Esophagus muscularis mucosa (tissue), 4 donors: ENCODE measurements at regions not wholly inside any gene's neighbourhood (a gene's known extent, or its start where the extent isn't known, plus 50 kb on each side); places are given as distances from the start of the nearest gene placed in this dataset.

Experiments
- EP300 ChIP-seq: sonication (generic); formaldehyde crosslinking; IDR thresholded peaks from one replicate; pipeline ENCODE4 v1.6.1; 2017; ENCODE audit warnings: antibody characterized with exemption
- POLR2A ChIP-seq: fragments of 450-650 bp; IDR thresholded peaks from one replicate; pipeline ENCODE4 v1.6.1; 2017; ENCODE audit warnings: antibody characterized with exemption, moderate library complexity, mild to moderate bottlenecking, low read depth
- POLR2AphosphoS5 ChIP-seq, 2 donors: sonication (generic); formaldehyde crosslinking; IDR thresholded peaks; one replicate each; pipeline ENCODE4 v1.6.1; 2017; ENCODE audit warnings: antibody characterized with exemption in 2 of 2
- TF ChIP-seq, protein P1 (sequence below), 3 experiments: fragments of 200-600 bp in 2 of 3; fragments of 450-650 bp in 1 of 3; sonication (generic) in 2 of 3; IDR thresholded peaks; one replicate each; pipeline ENCODE4 v1.5.1; 2017 to 2019; ENCODE audit warnings: antibody characterized with exemption in 3 of 3, mild to moderate bottlenecking in 2 of 3, moderate library complexity in 1 of 3

DNA sequence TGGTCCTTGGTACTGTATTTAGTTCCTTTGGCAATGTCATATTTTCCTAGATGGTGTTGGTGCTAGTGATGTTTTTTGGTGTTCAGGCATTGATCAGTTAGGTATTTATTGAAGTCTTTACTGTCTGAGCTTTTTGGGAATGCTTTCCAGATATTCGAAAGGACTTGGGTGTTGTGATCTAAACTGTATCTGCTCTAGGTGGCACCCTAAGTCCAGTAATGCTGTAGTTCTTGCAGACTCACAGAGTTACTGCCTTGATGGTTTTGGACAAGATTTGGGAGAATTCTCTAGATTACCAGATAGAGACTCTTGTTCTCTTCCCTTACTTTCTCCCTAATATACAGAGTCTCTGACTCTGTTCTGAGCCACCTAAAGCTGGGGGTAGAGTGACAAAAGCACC, 513.6 kb upstream of the PITX2 start:
- TF ChIP-seq POLR2A (no peak), EP300 (no peak), POLR2AphosphoS5 (IDR thresholded peaks at IDR 0.05) (no peak)
- TF ChIP-seq, protein P1, sequence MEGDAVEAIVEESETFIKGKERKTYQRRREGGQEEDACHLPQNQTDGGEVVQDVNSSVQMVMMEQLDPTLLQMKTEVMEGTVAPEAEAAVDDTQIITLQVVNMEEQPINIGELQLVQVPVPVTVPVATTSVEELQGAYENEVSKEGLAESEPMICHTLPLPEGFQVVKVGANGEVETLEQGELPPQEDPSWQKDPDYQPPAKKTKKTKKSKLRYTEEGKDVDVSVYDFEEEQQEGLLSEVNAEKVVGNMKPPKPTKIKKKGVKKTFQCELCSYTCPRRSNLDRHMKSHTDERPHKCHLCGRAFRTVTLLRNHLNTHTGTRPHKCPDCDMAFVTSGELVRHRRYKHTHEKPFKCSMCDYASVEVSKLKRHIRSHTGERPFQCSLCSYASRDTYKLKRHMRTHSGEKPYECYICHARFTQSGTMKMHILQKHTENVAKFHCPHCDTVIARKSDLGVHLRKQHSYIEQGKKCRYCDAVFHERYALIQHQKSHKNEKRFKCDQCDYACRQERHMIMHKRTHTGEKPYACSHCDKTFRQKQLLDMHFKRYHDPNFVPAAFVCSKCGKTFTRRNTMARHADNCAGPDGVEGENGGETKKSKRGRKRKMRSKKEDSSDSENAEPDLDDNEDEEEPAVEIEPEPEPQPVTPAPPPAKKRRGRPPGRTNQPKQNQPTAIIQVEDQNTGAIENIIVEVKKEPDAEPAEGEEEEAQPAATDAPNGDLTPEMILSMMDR (IDR thresholded peaks at IDR 0.05), result no peak
